ENCODE measurements at regions not wholly inside any gene's neighbourhood (a gene's known extent, or its start where the extent isn't known, plus 50 kb on each side); places are given as distances from the start of the nearest gene placed in this dataset.

DNA sequence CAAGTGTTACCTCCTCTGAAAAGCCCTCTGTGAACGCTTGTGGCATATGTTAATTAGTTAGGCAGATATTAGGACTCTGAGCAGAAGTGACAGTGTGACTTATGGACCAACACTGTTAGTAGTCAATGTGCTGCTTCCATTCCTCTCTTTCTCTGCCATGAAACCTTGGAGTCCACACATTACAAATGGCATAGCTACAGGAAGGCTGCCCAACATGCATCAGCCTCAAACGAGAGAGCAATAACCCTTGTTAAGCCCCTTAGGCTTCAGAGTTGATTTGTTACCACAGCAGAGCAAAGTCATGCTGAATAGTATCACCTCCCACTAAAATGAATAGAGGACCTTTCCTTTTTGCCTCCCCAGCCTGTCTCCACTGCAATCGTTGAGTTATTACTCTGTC is 397.7 kb upstream of the SMARCA2 start:
- TF ChIP-seq, protein P1, sequence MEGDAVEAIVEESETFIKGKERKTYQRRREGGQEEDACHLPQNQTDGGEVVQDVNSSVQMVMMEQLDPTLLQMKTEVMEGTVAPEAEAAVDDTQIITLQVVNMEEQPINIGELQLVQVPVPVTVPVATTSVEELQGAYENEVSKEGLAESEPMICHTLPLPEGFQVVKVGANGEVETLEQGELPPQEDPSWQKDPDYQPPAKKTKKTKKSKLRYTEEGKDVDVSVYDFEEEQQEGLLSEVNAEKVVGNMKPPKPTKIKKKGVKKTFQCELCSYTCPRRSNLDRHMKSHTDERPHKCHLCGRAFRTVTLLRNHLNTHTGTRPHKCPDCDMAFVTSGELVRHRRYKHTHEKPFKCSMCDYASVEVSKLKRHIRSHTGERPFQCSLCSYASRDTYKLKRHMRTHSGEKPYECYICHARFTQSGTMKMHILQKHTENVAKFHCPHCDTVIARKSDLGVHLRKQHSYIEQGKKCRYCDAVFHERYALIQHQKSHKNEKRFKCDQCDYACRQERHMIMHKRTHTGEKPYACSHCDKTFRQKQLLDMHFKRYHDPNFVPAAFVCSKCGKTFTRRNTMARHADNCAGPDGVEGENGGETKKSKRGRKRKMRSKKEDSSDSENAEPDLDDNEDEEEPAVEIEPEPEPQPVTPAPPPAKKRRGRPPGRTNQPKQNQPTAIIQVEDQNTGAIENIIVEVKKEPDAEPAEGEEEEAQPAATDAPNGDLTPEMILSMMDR (IDR thresholded peaks at IDR 0.05; ENCODE audit: insufficient read depth, low read length, poor library complexity, severe bottlenecking) = no peak
- TF ChIP-seq EZH2phosphoT487 (conservative IDR thresholded peaks at IDR 0.05; ENCODE audit: low read length) = no peak
